ENCODE measurements at regions not wholly inside any gene's neighbourhood (a gene's known extent, or its start where the extent isn't known, plus 50 kb on each side); places are given as distances from the start of the nearest gene placed in this dataset.

GRCh38 chr2:241924909-241925250, 55.4 kb downstream of the RTP5 start:
- TF ChIP-seq CTCF (conservative IDR thresholded peaks at IDR 0.05) = no peak
- no peak for TF ChIP-seq ZFX (IDR thresholded peaks at IDR 0.05)
